Retinal pigment epithelial cell (primary cell): ENCODE measurements at regions not wholly inside any gene's neighbourhood (a gene's known extent, or its start where the extent isn't known, plus 50 kb on each side); places are given as distances from the start of the nearest gene placed in this dataset.

Experiments used
- DNase-seq: peaks from one replicate; pipeline ENCODE4 v3.0.0-alpha.2; 2010; ENCODE audit warnings: low read depth
- H3K4me3 ChIP-seq: 2 replicates; pipeline ENCODE4 v1.5.1; 2011; ENCODE audit warnings: mild to moderate bottlenecking, low read length, control low read depth, moderate library complexity
- CTCF ChIP-seq: conservative IDR thresholded peaks from 2 replicates; pipeline ENCODE4 v1.5.1; 2011; ENCODE audit warnings: low read depth, low read length, control low read depth, inconsistent platforms

- DNase-seq, result no peak
- no peak for TF ChIP-seq CTCF
- no peak overlapping the region for H3K4me3 ChIP-seq
These were observed 142.7 kb downstream of the FOXD2 start for GRCh38 chr1:47580451-47580995.

GRCh38 chr1:47582891-47583608, 145.2 kb downstream of the FOXD2 start:
- DNase-seq, result no peak
- H3K4me3 ChIP-seq, result no peak overlapping the region
- no peak for TF ChIP-seq CTCF

GRCh38 chr1:47584249-47584648, 146.4 kb downstream of the FOXD2 start:
- DNase-seq, result no peak
- H3K4me3 ChIP-seq, result no peak overlapping the region
- TF ChIP-seq CTCF, result no peak

- TF ChIP-seq CTCF, result no peak
- H3K4me3 ChIP-seq, result no peak overlapping the region
- no peak for DNase-seq
These were observed 147.5 kb downstream of the FOXD2 start for GRCh38 chr1:47585141-47585902.

GRCh38 chr1:47587891-47588582, 150.2 kb downstream of the FOXD2 start:
- no peak for DNase-seq
- no peak for TF ChIP-seq CTCF
- H3K4me3 ChIP-seq, result no peak overlapping the region

GRCh38 chr1:47590523-47591225, 152.8 kb downstream of the FOXD2 start:
- no peak overlapping the region for H3K4me3 ChIP-seq
- DNase-seq, result no peak
- TF ChIP-seq CTCF, result no peak
